ENCODE measurements at regions not wholly inside any gene's neighbourhood (a gene's known extent, or its start where the extent isn't known, plus 50 kb on each side); places are given as distances from the start of the nearest gene placed in this dataset.
"Not testable (repeated sequence)": the region's sequence is repeated elsewhere in the genome, so short reads cannot be mapped to it uniquely, and the experiment has no call there.

- not testable (repeated sequence) for DNase-seq; H3K4me2 ChIP-seq (ENCODE audit: low read length); H2AFZ ChIP-seq (ENCODE audit: insufficient read depth, low read length, poor library complexity); H2BK120ac ChIP-seq (ENCODE audit: insufficient read depth, low read length, poor library complexity); H4K12ac ChIP-seq (ENCODE audit: low read depth, low read length); H3K27ac ChIP-seq (ENCODE audit: low read depth, low read length); H2BK5ac ChIP-seq (ENCODE audit: low read depth, low read length, poor library complexity); H2BK12ac ChIP-seq (ENCODE audit: low read length); H2AK5ac ChIP-seq (ENCODE audit: low read length); H3K18ac ChIP-seq (ENCODE audit: low read length); H3K14ac ChIP-seq (ENCODE audit: low read length); H3K36me3 ChIP-seq (ENCODE audit: control insufficient read depth in 1 of 2, insufficient read depth in 2 of 2, low read length in 2 of 2); H3K4ac ChIP-seq (ENCODE audit: low read depth, low read length); H3K23ac ChIP-seq (ENCODE audit: low read length); H3K27me3 ChIP-seq (ENCODE audit: insufficient read depth, low read length); H4K8ac ChIP-seq (ENCODE audit: low read depth, low read length); H4K91ac ChIP-seq (ENCODE audit: low read depth, low read length); H3K79me1 ChIP-seq (ENCODE audit: low read length); H3K9ac ChIP-seq (ENCODE audit: low read length); H3K4me3 ChIP-seq (ENCODE audit: low read depth, low read length); H3K4me1 ChIP-seq (ENCODE audit: control insufficient read depth in 1 of 2, insufficient read depth in 2 of 2, low read length in 2 of 2); H3K79me2 ChIP-seq (ENCODE audit: control insufficient read depth, insufficient read depth, low read length, poor library complexity); H3K9me3 ChIP-seq (ENCODE audit: insufficient read depth, low read depth, low read length)
- whole genome bisulfite sequencing (ENCODE audit: extremely low coverage, insufficient coverage, insufficient read length), result no CpG with 5 or more reads among the region's 8 CpGs
Observed at GRCh38 chr1:234787011-234787584, 177.1 kb upstream of the IRF2BP2 start.

GRCh38 chr1:234785922-234786321 is 175.9 kb upstream of the IRF2BP2 start:
- H3K9ac ChIP-seq (ENCODE audit: low read length); H3K23ac ChIP-seq (ENCODE audit: low read length); H4K91ac ChIP-seq (ENCODE audit: low read depth, low read length); H3K4me1 ChIP-seq (ENCODE audit: control insufficient read depth in 1 of 2, insufficient read depth in 2 of 2, low read length in 2 of 2); H2AFZ ChIP-seq (ENCODE audit: insufficient read depth, low read length, poor library complexity); H2BK5ac ChIP-seq (ENCODE audit: low read depth, low read length, poor library complexity); H3K36me3 ChIP-seq (ENCODE audit: control insufficient read depth in 1 of 2, insufficient read depth in 2 of 2, low read length in 2 of 2); H4K8ac ChIP-seq (ENCODE audit: low read depth, low read length); H4K12ac ChIP-seq (ENCODE audit: low read depth, low read length); H3K27ac ChIP-seq (ENCODE audit: low read depth, low read length); H2BK12ac ChIP-seq (ENCODE audit: low read length); H3K9me3 ChIP-seq (ENCODE audit: insufficient read depth, low read depth, low read length); H3K14ac ChIP-seq (ENCODE audit: low read length); H2BK120ac ChIP-seq (ENCODE audit: insufficient read depth, low read length, poor library complexity); H3K4me3 ChIP-seq (ENCODE audit: low read depth, low read length); H3K79me1 ChIP-seq (ENCODE audit: low read length); H3K4ac ChIP-seq (ENCODE audit: low read depth, low read length); H3K4me2 ChIP-seq (ENCODE audit: low read length); H3K18ac ChIP-seq (ENCODE audit: low read length); DNase-seq; H3K79me2 ChIP-seq (ENCODE audit: control insufficient read depth, insufficient read depth, low read length, poor library complexity); H3K27me3 ChIP-seq (ENCODE audit: insufficient read depth, low read length); H2AK5ac ChIP-seq (ENCODE audit: low read length): not testable (repeated sequence)
- no CpG with 5 or more reads among the region's 8 CpGs for WGBS (ENCODE audit: extremely low coverage, insufficient coverage, insufficient read length)

- not testable (repeated sequence) for H3K4ac ChIP-seq (ENCODE audit: low read depth, low read length); H4K12ac ChIP-seq (ENCODE audit: low read depth, low read length); H3K9me3 ChIP-seq (ENCODE audit: insufficient read depth, low read depth, low read length); H3K36me3 ChIP-seq (ENCODE audit: control insufficient read depth in 1 of 2, insufficient read depth in 2 of 2, low read length in 2 of 2); H2BK120ac ChIP-seq (ENCODE audit: insufficient read depth, low read length, poor library complexity); H3K27ac ChIP-seq (ENCODE audit: low read depth, low read length); H3K4me1 ChIP-seq (ENCODE audit: control insufficient read depth in 1 of 2, insufficient read depth in 2 of 2, low read length in 2 of 2); H3K18ac ChIP-seq (ENCODE audit: low read length); H3K79me2 ChIP-seq (ENCODE audit: control insufficient read depth, insufficient read depth, low read length, poor library complexity); H3K27me3 ChIP-seq (ENCODE audit: insufficient read depth, low read length); H3K14ac ChIP-seq (ENCODE audit: low read length); H2AK5ac ChIP-seq (ENCODE audit: low read length); H2AFZ ChIP-seq (ENCODE audit: insufficient read depth, low read length, poor library complexity); H4K91ac ChIP-seq (ENCODE audit: low read depth, low read length); H3K23ac ChIP-seq (ENCODE audit: low read length); H3K4me3 ChIP-seq (ENCODE audit: low read depth, low read length); H2BK5ac ChIP-seq (ENCODE audit: low read depth, low read length, poor library complexity); H4K8ac ChIP-seq (ENCODE audit: low read depth, low read length); H3K9ac ChIP-seq (ENCODE audit: low read length); H3K79me1 ChIP-seq (ENCODE audit: low read length); H2BK12ac ChIP-seq (ENCODE audit: low read length); H3K4me2 ChIP-seq (ENCODE audit: low read length)
- WGBS (ENCODE audit: extremely low coverage, insufficient coverage, insufficient read length), result no CpG with 5 or more reads among the region's 9 CpGs
- DNase-seq, result peak in 1 of 2 donors; percentile 16
Observed at GRCh38 chr1:234785471-234785919, 175.5 kb upstream of the IRF2BP2 start.

- H3K36me3 ChIP-seq (ENCODE audit: control insufficient read depth in 1 of 2, insufficient read depth in 2 of 2, low read length in 2 of 2); H3K4me3 ChIP-seq (ENCODE audit: low read depth, low read length); H4K91ac ChIP-seq (ENCODE audit: low read depth, low read length); H2AK5ac ChIP-seq (ENCODE audit: low read length); H3K27me3 ChIP-seq (ENCODE audit: insufficient read depth, low read length); H3K27ac ChIP-seq (ENCODE audit: low read depth, low read length); H3K9ac ChIP-seq (ENCODE audit: low read length); H3K23ac ChIP-seq (ENCODE audit: low read length); H3K79me2 ChIP-seq (ENCODE audit: control insufficient read depth, insufficient read depth, low read length, poor library complexity); DNase-seq; H4K12ac ChIP-seq (ENCODE audit: low read depth, low read length); H3K4me2 ChIP-seq (ENCODE audit: low read length); H2BK5ac ChIP-seq (ENCODE audit: low read depth, low read length, poor library complexity); H2BK12ac ChIP-seq (ENCODE audit: low read length); H3K4ac ChIP-seq (ENCODE audit: low read depth, low read length); H3K4me1 ChIP-seq (ENCODE audit: control insufficient read depth in 1 of 2, insufficient read depth in 2 of 2, low read length in 2 of 2); H2AFZ ChIP-seq (ENCODE audit: insufficient read depth, low read length, poor library complexity); H2BK120ac ChIP-seq (ENCODE audit: insufficient read depth, low read length, poor library complexity); H4K8ac ChIP-seq (ENCODE audit: low read depth, low read length); H3K14ac ChIP-seq (ENCODE audit: low read length); H3K79me1 ChIP-seq (ENCODE audit: low read length); H3K18ac ChIP-seq (ENCODE audit: low read length); H3K9me3 ChIP-seq (ENCODE audit: insufficient read depth, low read depth, low read length): not testable (repeated sequence)
- no CpG with 5 or more reads among the region's 2 CpGs for WGBS (ENCODE audit: extremely low coverage, insufficient coverage, insufficient read length)
Observed at GRCh38 chr1:234784108-234784507, 174.1 kb upstream of the IRF2BP2 start.
